ENCODE measurements at regions not wholly inside any gene's neighbourhood (a gene's known extent, or its start where the extent isn't known, plus 50 kb on each side); places are given as distances from the start of the nearest gene placed in this dataset.

GRCh38 chr2:136407117-136407951 is 289.4 kb upstream of the CXCR4 start:
- Histone ChIP-seq H3K4me1 (no peaks in the 10 kb centered on the region), H3K36me3 (no peaks in the 10 kb centered on the region), H3K4me3 (replicated peaks in 1 of 3) (no peak overlapping the region), H3K27ac (no peak overlapping the region), H3K9me3 (no peaks in the 10 kb centered on the region), H3K27me3 (no peaks in the 10 kb centered on the region)
- TF ChIP-seq CTCF (IDR thresholded peaks at IDR 0.05) (no peak), POLR2A (IDR thresholded peaks at IDR 0.05) (no peak)
- intact Hi-C loops (cut with DNase I), result no loop called here
- DNase-seq, result no peak
- WGBS, 2 donors, result 49 to 55% methylated on average over 8 of the region's 8 CpGs

- DNase-seq, result no peak
- no peaks in the 10 kb centered on the region for H3K27me3 ChIP-seq
- no peaks in the 10 kb centered on the region for H3K9me3 ChIP-seq
- no peak for TF ChIP-seq CTCF (IDR thresholded peaks at IDR 0.05)
- TF ChIP-seq POLR2A (IDR thresholded peaks at IDR 0.05), result no peak
- intact Hi-C loops (cut with DNase I), result no loop called here
- H3K36me3 ChIP-seq, result no peaks in the 10 kb centered on the region
- WGBS, 2 donors, result 90 to 93% methylated on average over 3 to 4 of the region's 4 CpGs
- H3K4me3 ChIP-seq (replicated peaks in 1 of 3), result no peak overlapping the region
- H3K27ac ChIP-seq, result no peak overlapping the region
- no peaks in the 10 kb centered on the region for H3K4me1 ChIP-seq
Measured at GRCh38 chr2:136404925-136405324, 287.0 kb upstream of the CXCR4 start.

- Histone ChIP-seq H3K4me1 (no peaks in the 10 kb centered on the region), H3K27me3 (no peaks in the 10 kb centered on the region), H3K27ac (no peak overlapping the region), H3K4me3 (replicated peaks in 1 of 3) (no peak overlapping the region), H3K9me3 (no peaks in the 10 kb centered on the region), H3K36me3 (no peaks in the 10 kb centered on the region)
- DNase-seq, result no peak
- intact Hi-C loops (cut with DNase I), result no loop called here
- TF ChIP-seq POLR2A (IDR thresholded peaks at IDR 0.05) (no peak), CTCF (IDR thresholded peaks at IDR 0.05) (no peak)
Measured at GRCh38 chr2:136404176-136404575, 286.2 kb upstream of the CXCR4 start.

GRCh38 chr2:136402281-136402680 is 284.3 kb upstream of the CXCR4 start:
- H3K27ac ChIP-seq, result no peak overlapping the region
- DNase-seq, result no peak
- H3K27me3 ChIP-seq, result no peaks in the 10 kb centered on the region
- TF ChIP-seq POLR2A (IDR thresholded peaks at IDR 0.05) (no peak), CTCF (IDR thresholded peaks at IDR 0.05) (no peak)
- H3K4me1 ChIP-seq, result no peaks in the 10 kb centered on the region
- intact Hi-C loops (cut with DNase I), result no loop called here
- no peaks in the 10 kb centered on the region for H3K9me3 ChIP-seq
- no peak overlapping the region for H3K4me3 ChIP-seq (replicated peaks in 1 of 3)
- no peaks in the 10 kb centered on the region for H3K36me3 ChIP-seq
- WGBS, 2 donors, result 70 to 77% methylated on average over 6 of the region's 6 CpGs

- intact Hi-C loops (cut with DNase I), result no loop called here
Measured at GRCh38 chr2:136399667-136400289, 281.8 kb upstream of the CXCR4 start.

More at GRCh38 chr2:136399667-136400289, 281.8 kb upstream of the CXCR4 start:
- no peaks in the 10 kb centered on the region for H3K9me3 ChIP-seq
- no peak overlapping the region for H3K4me3 ChIP-seq (replicated peaks in 1 of 3)
- 82 to 87% methylated on average over 6 of the region's 6 CpGs for WGBS, 2 donors
- no peaks in the 10 kb centered on the region for H3K36me3 ChIP-seq
- H3K27ac ChIP-seq, result no peak overlapping the region
- H3K4me1 ChIP-seq, result no peaks in the 10 kb centered on the region
- no peak for DNase-seq
- TF ChIP-seq CTCF (IDR thresholded peaks at IDR 0.05) (no peak), POLR2A (IDR thresholded peaks at IDR 0.05) (no peak)
- no peaks in the 10 kb centered on the region for H3K27me3 ChIP-seq

Measured in thyroid gland (tissue), 4 donors.